ENCODE measurements at regions not wholly inside any gene's neighbourhood (a gene's known extent, or its start where the extent isn't known, plus 50 kb on each side); places are given as distances from the start of the nearest gene placed in this dataset.

DNA sequence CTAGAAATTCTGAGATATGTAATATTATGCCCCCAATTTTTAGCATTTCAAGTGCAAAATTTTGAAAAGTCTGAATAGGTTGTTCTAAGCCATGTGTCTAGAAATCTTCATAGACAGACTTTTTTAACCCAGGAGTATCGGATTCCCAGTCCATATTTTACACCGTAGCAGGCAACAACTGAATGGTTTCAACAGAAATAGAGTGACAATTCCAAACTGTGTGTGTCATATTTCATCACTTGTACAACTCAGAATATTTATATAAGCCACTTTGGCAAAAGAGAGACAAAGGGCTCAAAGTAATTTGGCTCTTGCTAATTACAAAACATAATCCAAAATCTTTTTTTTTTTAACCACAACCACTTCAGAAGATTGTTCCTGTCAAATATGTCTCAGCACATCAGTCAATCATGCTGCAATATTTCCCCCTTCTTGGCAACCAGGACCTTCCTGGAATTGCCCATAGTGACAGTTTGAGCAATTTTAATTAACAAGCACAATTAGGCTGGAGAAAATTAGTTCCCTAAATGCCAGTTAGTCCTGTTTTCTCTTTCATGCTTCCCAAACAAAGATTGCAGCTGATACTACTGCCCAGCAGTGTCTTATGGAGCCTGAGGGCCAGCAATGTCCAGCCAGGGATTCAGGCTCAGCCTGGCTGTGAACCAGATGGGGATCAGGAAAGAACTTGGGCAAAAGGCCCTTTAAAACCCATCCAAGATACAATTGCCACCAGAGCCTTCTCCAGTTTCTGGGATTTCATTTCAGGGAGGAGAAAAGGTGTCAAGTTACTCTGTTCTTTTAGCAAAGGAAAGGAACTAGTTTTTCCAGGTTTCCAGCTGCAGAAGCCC lies 533.3 kb upstream of the GHITM start:
- no peak for DNase-seq

- DNase-seq, result no peak
Observed at GRCh38 chr10:83607959-83608745, 531.2 kb upstream of the GHITM start.

DNA sequence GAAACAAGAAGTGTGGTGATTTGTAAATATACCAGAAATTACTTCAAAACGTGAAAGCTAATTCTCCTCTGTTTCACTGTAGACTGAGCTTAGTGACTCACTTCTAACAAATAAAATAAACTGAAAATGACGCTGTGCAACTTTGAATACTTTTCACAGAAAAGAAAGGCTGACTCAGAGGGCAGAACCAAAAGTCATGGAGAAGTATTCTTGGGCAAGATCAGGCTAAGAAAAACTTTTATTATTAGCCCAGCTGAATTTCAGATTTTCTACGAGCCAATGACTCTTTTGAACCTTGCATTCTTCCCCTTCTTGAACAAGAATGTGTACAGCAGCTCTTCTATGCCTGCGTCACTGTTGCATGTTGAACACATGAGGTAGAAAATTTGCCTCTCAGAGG lies 527.3 kb upstream of the GHITM start:
- DNase-seq, result no peak

- DNase-seq, result no peak
Observed at GRCh38 chr10:83612746-83613145, 526.6 kb upstream of the GHITM start.

GRCh38 chr10:83617172-83617571 lies 522.1 kb upstream of the GHITM start:
- no peak for DNase-seq

GRCh38 chr10:83617692-83618545 lies 521.4 kb upstream of the GHITM start:
- DNase-seq, result no peak

DNA sequence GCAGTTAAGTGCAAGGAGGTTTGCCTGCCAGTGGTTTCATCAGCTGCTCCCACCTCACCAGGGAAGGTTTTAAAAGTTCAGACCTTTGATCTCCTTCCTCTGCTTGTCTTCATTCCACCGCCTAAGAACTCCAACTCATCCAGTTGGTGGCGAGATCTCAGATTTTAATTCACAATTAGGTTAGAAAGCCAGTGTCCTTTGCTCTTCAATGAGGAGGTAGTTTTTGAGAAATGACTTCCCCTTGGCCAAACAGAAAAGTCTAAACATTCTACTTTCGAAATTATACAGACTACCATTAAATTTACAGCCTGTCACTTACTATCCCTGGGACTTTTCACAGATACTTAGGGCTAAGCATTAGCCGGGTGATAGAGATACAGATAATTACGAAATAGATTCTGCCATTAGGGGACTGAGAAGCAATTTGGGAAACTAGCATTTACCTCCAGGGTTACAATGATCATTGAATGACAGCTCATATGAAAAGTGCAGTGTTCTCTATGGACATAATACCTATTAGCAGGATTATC lies 513.4 kb upstream of the GHITM start:
- no peak for DNase-seq

DNA sequence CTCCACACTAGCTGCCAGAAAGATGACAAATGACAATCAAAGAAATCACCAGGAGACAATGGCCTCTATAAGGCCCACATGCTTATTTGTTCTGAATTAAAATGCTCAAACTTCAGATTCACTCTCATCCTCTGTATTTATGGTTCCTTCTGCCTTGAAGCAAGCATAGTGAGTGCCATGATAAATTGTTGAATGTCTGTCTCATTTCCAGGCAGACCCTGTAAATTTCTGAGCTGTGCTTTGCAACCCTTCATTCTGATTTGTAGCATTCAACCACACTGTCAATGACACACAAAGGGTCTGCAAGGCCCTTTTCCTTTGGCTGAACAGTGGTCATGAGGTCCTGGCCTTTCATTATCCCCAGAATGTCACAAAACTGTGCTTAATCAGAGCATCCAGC lies 506.6 kb upstream of the GHITM start:
- no peak for DNase-seq

DNA sequence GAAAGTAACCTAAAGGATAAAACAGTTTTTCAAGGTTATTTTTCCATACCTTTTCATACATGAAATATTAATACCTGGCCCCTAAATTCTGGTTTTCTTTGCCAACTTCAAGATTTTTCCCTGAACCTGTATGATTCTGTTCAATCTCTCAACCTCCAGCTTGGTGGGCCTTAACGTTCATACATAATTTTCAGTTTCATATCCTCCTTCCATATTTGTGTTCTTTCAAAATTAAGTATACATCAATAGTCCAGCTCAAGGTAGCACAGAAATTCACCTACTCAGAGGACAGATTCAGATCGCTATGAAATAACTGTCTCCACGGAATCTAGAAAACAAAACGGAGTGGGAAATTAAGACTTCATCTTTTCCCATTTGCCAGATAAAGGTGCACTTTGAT lies 505.8 kb upstream of the GHITM start:
- no peak for DNase-seq

DNA sequence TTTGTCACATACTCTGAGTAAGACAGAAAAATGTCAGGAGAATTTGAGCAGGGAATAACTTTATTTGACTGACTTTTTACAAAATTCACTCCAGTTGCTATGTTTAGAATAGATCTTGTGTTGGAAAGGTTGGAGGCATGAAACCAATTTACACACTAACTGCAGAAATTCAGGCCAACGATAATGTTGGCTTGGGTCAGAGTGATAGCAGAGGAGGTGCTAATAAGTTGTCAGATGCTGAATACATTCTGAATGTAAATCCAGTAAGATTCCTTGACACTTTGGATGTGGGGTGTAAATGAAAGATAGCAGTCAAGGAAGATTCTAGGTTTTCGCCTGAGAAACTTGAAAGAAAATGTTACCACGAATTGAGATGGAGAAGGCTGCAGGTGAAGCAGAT lies 502.5 kb upstream of the GHITM start:
- DNase-seq, result no peak

DNA sequence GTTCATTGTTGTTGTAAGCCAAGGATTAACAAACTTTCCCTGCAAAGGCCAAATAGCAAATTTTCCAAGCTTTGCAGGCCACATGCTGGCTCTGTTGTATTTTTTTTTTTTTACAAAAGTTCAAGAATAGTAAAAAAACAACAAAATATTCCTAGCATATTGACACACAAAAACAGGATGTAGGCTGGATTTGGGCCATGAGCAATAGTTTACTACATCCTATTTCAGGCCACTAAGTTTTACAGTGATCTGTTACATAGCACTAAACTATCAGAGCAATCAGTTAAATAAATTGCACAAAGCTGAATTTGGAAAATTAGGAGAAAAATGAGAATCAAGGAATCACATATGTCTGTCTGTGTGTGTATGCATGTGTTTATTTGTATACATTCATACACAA lies 491.8 kb upstream of the GHITM start:
- DNase-seq, result no peak

GRCh38 chr10:83648201-83648600 lies 491.1 kb upstream of the GHITM start:
- no peak for DNase-seq

DNA sequence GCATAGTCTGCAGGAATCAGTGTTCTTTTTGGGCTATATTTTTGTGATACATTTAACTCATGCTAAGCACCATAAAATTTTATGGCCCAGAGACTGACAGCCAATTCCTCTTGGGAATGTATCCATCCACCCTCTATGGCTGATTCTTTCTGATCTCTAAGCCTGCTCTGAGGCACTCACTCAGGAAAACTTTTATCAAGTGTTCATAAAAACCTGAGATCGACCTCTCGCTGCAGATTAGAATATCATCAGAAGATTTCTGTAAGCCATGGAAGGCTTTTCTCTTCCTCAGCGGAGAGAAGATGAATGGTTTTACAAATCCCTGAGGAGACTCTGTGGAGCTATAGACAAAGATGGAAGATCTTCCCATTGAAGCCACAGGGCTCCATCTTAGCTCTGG lies 489.8 kb upstream of the GHITM start:
- DNase-seq, result no peak

- no peak for DNase-seq
Observed at GRCh38 chr10:83654689-83655088, 484.6 kb upstream of the GHITM start.

DNA sequence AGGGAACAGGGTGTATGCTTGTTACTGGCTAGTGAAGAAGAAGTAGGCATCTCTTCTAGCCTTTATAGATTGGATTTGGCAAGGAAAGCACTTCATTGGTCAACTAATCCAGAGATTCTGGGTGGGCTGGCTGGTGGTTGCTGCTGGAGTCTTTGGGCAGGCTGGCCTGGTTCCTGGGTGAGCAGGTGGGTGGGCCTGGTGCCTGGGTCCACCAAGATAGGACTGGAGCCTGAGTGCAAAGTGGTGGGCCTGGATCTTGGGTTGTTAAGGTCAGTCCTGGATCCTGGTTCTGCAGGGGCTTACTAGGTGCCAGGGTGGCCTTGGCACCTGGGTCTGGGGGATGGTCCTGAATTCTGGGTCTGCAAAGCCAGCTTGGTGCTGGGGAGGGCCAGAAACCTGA lies 482.4 kb upstream of the GHITM start:
- no peak for DNase-seq

- no peak for DNase-seq
Observed at GRCh38 chr10:83657487-83657886, 481.8 kb upstream of the GHITM start.

DNA sequence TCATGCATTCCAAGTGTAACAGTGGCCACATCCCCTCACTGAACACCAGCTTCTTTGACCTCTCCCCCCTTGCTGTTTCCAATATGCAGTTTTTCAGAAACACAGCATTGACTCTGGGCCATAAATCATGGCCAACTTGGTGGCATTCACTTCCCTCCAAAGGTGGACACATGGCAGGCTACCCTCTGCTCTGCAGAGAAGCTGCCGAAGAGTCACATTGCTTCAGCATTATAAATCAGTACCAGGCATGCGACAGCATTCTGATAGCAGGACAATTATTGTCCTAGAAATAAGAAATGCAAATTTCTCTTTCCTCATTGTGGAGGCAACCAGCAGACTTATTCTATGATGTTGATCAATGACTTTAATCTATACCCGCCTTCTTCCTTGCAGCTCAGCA lies 475.4 kb upstream of the GHITM start:
- no peak for DNase-seq

- DNase-seq, result no peak
Observed at GRCh38 chr10:83666762-83667161, 472.5 kb upstream of the GHITM start.

DNA sequence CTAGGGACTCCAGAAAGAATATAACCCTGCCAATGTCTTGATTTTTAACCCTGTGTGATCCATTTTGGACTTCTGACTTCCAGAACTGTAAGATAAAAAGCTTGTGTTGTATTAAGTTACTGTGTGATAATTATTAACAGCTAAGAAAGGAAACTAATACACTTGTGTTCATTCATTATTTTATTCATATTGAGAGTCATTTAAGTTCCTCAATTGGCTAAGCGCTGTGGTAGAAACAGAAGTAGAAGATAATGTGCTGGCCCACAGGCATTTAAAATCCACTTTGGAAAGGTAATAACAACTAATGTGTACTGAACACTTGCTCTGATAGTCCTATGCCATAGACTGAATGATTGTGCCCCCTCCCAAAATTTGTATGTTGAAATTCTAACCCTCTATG lies 471.7 kb upstream of the GHITM start:
- no peak for DNase-seq

DNA sequence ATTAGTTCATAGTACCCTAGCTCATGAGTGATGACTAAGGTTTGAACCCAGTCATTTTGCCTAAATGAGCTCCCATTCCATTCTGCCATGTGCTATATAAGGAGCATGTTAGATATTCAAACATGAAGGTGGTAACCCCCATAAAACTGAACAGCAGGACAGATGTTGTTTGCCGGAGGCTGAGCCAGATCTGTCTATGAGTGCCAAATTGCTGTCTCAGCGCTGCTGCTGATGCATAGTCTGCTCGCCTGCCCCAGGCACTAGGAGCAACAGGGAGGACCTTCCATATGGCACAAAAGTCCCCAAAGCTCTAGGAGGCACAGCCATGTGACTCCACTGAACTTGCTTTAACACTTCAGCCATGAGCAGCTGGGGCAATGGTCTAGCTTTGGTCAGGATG lies 466.0 kb upstream of the GHITM start:
- no peak for DNase-seq

- no peak for DNase-seq
Observed at GRCh38 chr10:83677795-83678194, 461.5 kb upstream of the GHITM start.

DNA sequence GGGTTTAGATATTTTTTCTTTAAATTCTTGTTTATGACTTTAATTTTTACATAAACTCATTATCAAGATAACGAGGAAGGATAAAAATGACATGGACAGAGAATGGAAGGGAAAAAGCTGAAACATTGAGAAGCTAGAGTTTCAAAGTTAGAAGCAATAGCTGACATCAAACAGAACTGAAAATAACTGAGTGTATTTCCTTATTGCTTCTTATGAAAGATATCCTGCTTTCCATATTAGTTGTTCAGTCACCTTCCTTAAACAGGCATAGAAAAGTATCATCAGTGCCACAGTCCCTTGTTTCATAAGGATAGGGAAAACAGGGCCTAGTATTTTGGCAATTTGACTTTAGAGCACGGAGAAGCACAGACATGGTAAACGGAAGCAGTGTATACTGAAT lies 460.5 kb upstream of the GHITM start:
- no peak for DNase-seq

DNA sequence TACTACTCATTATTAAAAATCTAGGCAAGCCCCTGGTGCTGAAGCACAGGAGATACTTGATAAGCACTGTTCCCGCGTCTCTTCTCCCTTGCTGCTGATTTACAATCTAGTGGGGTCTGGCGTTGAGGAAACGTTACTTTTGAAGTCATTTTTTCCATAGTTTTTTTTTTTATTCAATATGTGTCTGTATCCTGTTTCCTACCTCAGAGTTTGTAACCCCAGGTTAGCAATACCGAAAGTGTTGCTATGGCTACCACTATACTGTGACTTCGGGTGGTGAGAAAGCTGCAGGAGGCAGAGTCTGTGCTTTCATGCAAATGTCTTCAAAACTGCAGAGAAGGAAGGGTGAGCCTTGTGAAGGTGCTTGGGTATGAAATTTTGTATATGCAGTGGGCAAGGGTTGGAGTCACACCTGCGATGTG lies 458.8 kb upstream of the GHITM start:
- no peak for DNase-seq

All from NCI-H1436 (cell line).